Glutamatergic neuron (in vitro differentiated cells): ENCODE measurements at regions not wholly inside any gene's neighbourhood (a gene's known extent, or its start where the extent isn't known, plus 50 kb on each side); places are given as distances from the start of the nearest gene placed in this dataset.

ENCODE experiments used
- DNase-seq: peaks from one replicate; pipeline ENCODE4 v3.0.0; 2022
- H3K27ac Mint-ChIP-seq: one replicate; pipeline ENCODE4 v1.8.0; 2020; ENCODE audit warnings: mild to moderate bottlenecking, mixed read lengths, inconsistent platforms; ENCODE audit not compliant: unreplicated experiment
- H3K27me3 Mint-ChIP-seq: one replicate; pipeline ENCODE4 v1.8.0; 2020; ENCODE audit warnings: mild to moderate bottlenecking, moderate library complexity, mixed read lengths, inconsistent platforms; ENCODE audit not compliant: unreplicated experiment
- H3K36me3 Mint-ChIP-seq: one replicate; pipeline ENCODE4 v1.8.0; 2020; ENCODE audit warnings: mild to moderate bottlenecking, mixed read lengths, inconsistent platforms; ENCODE audit not compliant: unreplicated experiment
- H3K4me1 Mint-ChIP-seq: one replicate; pipeline ENCODE4 v1.8.0; 2020; ENCODE audit warnings: mild to moderate bottlenecking, low read depth, mixed read lengths, inconsistent platforms; ENCODE audit not compliant: unreplicated experiment
- H3K4me3 Mint-ChIP-seq: one replicate; pipeline ENCODE4 v1.8.0; 2020; ENCODE audit warnings: mild to moderate bottlenecking, mixed read lengths, inconsistent platforms; ENCODE audit not compliant: unreplicated experiment
- H3K9me3 Mint-ChIP-seq: one replicate; pipeline ENCODE4 v1.8.0; 2020; ENCODE audit warnings: mild to moderate bottlenecking, moderate library complexity, mixed read lengths, inconsistent platforms; ENCODE audit not compliant: unreplicated experiment
- CTCF ChIP-seq: fragments of 200-600 bp; sonication (generic); IDR thresholded peaks from one replicate; pipeline ENCODE4 v1.5.0; 2021; ENCODE audit not compliant: partially characterized antibody, unreplicated experiment

- DNase-seq, result no peak
- TF ChIP-seq CTCF, result no peak
- no peaks in the 10 kb centered on the region for H3K4me1 Mint-ChIP-seq
- H3K27ac Mint-ChIP-seq, result no peak overlapping the region
- H3K27me3 Mint-ChIP-seq, result peaks cover 2% of the 10 kb centered on the region
- no peaks in the 10 kb centered on the region for H3K36me3 Mint-ChIP-seq
- H3K9me3 Mint-ChIP-seq, result no peaks in the 10 kb centered on the region
- H3K4me3 Mint-ChIP-seq, result no peak overlapping the region
Measured at GRCh38 chr12:69095765-69096477, 143.4 kb upstream of the CPSF6 start.

GRCh38 chr12:69096669-69097335, 142.6 kb upstream of the CPSF6 start:
- no peak overlapping the region for H3K4me3 Mint-ChIP-seq
- H3K27ac Mint-ChIP-seq, result no peak overlapping the region
- TF ChIP-seq CTCF, result no peak
- H3K27me3 Mint-ChIP-seq, result peaks cover 2% of the 10 kb centered on the region
- H3K4me1 Mint-ChIP-seq, result no peaks in the 10 kb centered on the region
- no peak for DNase-seq
- H3K36me3 Mint-ChIP-seq, result no peaks in the 10 kb centered on the region
- H3K9me3 Mint-ChIP-seq, result no peaks in the 10 kb centered on the region

- no peaks in the 10 kb centered on the region for H3K4me1 Mint-ChIP-seq
- H3K9me3 Mint-ChIP-seq, result peaks cover 2% of the 10 kb centered on the region
- no peak overlapping the region for H3K27ac Mint-ChIP-seq
- DNase-seq, result no peak
- H3K36me3 Mint-ChIP-seq, result no peaks in the 10 kb centered on the region
- TF ChIP-seq CTCF, result no peak
- no peak overlapping the region for H3K4me3 Mint-ChIP-seq
- H3K27me3 Mint-ChIP-seq, result peaks cover 2% of the 10 kb centered on the region
Measured at GRCh38 chr12:69097619-69098368, 141.6 kb upstream of the CPSF6 start.

- no peaks in the 10 kb centered on the region for H3K27me3 Mint-ChIP-seq
- no peak overlapping the region for H3K27ac Mint-ChIP-seq
- no peaks in the 10 kb centered on the region for H3K4me1 Mint-ChIP-seq
- no peak overlapping the region for H3K4me3 Mint-ChIP-seq
- no peaks in the 10 kb centered on the region for H3K36me3 Mint-ChIP-seq
- peaks cover 2% of the 10 kb centered on the region for H3K9me3 Mint-ChIP-seq
- DNase-seq, result no peak
- no peak for TF ChIP-seq CTCF
Measured at GRCh38 chr12:69099201-69099837, 140.1 kb upstream of the CPSF6 start.
